ENCODE measurements at regions not wholly inside any gene's neighbourhood (a gene's known extent, or its start where the extent isn't known, plus 50 kb on each side); places are given as distances from the start of the nearest gene placed in this dataset.
"Not testable (repeated sequence)": the region's sequence is repeated elsewhere in the genome, so short reads cannot be mapped to it uniquely, and the experiment has no call there.

DNA sequence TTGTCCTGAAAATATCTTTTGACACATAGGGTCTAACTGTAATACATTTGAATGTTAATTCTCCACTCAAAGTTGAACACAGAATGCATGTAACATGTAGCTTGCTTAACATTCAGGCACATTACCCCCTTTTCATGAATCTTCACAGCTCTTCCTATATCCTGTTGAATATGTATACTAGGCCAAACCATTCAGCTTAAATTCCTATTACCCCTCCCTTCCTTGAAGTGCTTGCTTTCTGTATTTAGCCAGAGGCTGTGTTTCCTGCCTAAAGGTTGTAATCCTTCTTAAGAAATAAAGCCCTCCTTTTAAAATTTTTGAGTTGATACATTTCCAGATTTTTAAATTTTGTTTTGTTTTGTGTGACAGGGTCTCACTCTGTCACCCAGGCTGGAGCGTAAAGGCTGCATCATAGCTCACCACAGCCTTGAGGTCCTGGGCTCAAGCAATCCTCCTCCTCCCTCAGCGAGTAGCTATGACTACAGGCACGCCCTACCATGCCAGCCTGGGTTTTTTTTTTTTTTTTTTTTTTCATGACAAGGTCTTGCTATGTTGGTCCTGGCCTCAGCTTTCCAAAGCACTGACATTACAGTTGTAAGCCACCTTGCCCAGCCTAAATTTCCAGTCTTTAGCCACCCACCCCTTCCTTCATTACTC is 357.6 kb downstream of the DSC3 start (continued):
- TF ChIP-seq ZFP36 (IDR thresholded peaks at IDR 0.05; ENCODE audit: borderline replicate concordance, partially characterized antibody) = no peak
- no peak for TF ChIP-seq RCOR1 (IDR thresholded peaks at IDR 0.05; ENCODE audit: low read depth, low read length)

DNA sequence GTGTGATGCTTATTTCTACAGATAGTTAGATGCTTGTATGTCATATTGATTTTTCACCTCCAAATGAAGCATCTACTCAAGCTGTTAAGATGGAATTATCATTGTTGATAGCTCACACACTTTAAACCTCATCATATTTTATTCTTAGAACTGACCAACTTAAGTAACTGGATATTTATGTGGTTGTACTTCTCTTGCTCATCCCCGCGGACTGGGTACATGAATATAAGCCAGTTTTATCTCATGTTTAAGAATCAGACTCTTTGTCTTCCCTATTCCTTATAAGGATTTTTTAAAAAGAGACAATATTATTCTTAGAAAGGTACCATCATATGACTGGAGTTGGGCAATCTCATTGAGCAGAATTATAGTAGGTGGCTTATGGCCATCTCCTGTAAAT is 358.7 kb downstream of the DSC3 start:
- FAIRE-seq (no peak), ATAC-seq (no peak), DNase-seq (ENCODE audit: low read depth in 1 of 2, low spot score in 1 of 2) (no peak)
- POLR2A ChIA-PET = no interaction called here
- no peaks in the 10 kb centered on the region for H3K4me1 ChIP-seq
- no peak overlapping the region for H3K4me2 ChIP-seq
- CTCF ChIA-PET = no interaction called here
- H3K27ac ChIP-seq = no peak overlapping the region
- no peaks in the 10 kb centered on the region for H3K9me3 ChIP-seq
- WGBS (ENCODE audit: missing lambda C conversion rate) = 0% methylated on average over 2 of the region's 2 CpGs
- H3K4me3 ChIP-seq = no peak overlapping the region
- TF ChIP-seq, protein P1, sequence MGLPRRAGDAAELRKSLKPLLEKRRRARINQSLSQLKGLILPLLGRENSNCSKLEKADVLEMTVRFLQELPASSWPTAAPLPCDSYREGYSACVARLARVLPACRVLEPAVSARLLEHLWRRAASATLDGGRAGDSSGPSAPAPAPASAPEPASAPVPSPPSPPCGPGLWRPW (IDR thresholded peaks at IDR 0.05) = no peak
- TF ChIP-seq ZC3H11A (IDR thresholded peaks at IDR 0.05) (no peak), KDM5A (IDR thresholded peaks at IDR 0.05) (no peak), CHD2 (IDR thresholded peaks at IDR 0.05; ENCODE audit: low read length, partially characterized antibody) (no peak), PHF8 (IDR thresholded peaks at IDR 0.05; ENCODE audit: borderline replicate concordance, low read depth) (no peak), CBX8 (IDR thresholded peaks at IDR 0.05) (no peak), FOSB (CRISPR knock-in tag; IDR thresholded peaks at IDR 0.05) (no peak), NPAS2 (CRISPR knock-in tag; IDR thresholded peaks at IDR 0.05; ENCODE audit: borderline replicate concordance) (no peak)

DNA sequence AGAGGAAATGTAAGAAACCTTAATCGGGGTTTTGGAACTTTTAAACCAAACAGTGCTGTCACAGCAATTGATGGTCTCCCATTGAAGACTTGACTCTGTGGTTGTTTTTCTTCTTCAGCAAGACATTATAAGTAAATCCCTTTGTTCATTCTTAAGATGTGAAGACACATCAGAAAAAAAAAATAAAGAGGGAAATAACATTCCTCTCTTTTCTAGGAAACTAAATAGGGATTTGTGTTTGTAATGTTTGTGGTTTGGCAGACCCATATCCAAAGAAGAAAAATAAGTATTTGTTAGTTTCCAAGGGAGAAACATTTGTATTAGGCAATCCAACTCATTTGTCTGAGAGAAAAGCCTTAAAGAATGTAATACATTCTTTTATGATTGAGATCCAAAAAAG is 359.9 kb downstream of the DSC3 start:
- WGBS (ENCODE audit: missing lambda C conversion rate) = 29% methylated on average over 1 of the region's 1 CpG
- CTCF ChIA-PET = no interaction called here
- TF ChIP-seq, protein P1 (IDR thresholded peaks at IDR 0.05) = no peak
- TF ChIP-seq CHD2 (IDR thresholded peaks at IDR 0.05; ENCODE audit: low read length, partially characterized antibody) (no peak), SMC3 (IDR thresholded peaks at IDR 0.05) (no peak), CEBPB (IDR thresholded peaks at IDR 0.05) (no peak), KDM5A (IDR thresholded peaks at IDR 0.05) (no peak), TFCP2L1 (CRISPR knock-in tag; IDR thresholded peaks at IDR 0.05) (no peak), GATA3 (IDR thresholded peaks at IDR 0.05; ENCODE audit: borderline replicate concordance) (no peak), MAZ (IDR thresholded peaks at IDR 0.05; ENCODE audit: borderline replicate concordance, low read depth, low read length) (no peak)
- TF ChIP-seq, protein P2, sequence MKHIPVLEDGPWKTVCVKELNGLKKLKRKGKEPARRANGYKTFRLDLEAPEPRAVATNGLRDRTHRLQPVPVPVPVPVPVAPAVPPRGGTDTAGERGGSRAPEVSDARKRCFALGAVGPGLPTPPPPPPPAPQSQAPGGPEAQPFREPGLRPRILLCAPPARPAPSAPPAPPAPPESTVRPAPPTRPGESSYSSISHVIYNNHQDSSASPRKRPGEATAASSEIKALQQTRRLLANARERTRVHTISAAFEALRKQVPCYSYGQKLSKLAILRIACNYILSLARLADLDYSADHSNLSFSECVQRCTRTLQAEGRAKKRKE (CRISPR knock-in tag; IDR thresholded peaks at IDR 0.05; ENCODE audit: low read depth) = no peak
- TF ChIP-seq, protein P3, sequence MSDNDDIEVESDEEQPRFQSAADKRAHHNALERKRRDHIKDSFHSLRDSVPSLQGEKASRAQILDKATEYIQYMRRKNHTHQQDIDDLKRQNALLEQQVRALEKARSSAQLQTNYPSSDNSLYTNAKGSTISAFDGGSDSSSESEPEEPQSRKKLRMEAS (IDR thresholded peaks at IDR 0.05) = no peak
- TF ChIP-seq, protein P4, sequence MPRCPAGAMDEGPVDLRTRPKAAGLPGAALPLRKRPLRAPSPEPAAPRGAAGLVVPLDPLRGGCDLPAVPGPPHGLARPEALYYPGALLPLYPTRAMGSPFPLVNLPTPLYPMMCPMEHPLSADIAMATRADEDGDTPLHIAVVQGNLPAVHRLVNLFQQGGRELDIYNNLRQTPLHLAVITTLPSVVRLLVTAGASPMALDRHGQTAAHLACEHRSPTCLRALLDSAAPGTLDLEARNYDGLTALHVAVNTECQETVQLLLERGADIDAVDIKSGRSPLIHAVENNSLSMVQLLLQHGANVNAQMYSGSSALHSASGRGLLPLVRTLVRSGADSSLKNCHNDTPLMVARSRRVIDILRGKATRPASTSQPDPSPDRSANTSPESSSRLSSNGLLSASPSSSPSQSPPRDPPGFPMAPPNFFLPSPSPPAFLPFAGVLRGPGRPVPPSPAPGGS (IDR thresholded peaks at IDR 0.05) = no peak
- Histone ChIP-seq H3K4me2 (no peak overlapping the region), H3K9me3 (no peaks in the 10 kb centered on the region), H3K4me1 (no peaks in the 10 kb centered on the region), H3K27ac (no peak overlapping the region), H3K4me3 (no peak overlapping the region)
- no peak for FAIRE-seq
- ATAC-seq = no peak
- no peak for DNase-seq (ENCODE audit: low read depth in 1 of 2, low spot score in 1 of 2)
- POLR2A ChIA-PET = no interaction called here

DNA sequence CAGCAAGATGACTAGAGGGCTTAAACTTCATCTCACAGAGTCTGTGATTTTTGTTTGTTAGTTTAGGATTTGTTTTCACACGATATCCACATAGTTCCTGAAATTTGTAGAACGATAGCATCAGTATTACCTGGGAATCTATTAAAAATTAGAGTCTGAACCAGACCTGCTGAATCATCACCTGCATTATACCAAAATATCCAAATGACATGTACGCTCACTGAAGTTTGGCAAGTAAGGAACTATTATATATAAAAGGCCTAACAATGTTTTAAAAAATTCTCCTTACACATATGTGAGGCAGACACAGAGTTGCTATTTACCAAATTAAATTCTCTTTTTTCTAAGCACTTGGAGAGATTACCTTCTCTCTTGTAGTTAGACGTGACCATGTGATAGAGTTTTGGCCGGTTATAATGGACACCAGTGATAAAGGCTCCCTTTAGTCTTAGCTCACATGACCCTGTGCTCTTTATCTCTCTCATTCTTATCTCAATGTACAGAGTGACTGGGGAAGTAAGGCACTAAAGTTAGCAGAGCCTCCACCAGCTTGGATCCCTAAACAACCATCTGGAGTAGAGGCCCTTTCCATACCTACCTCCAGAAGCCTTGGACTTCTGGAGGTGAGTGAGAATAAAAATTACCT is 363.1 kb downstream of the DSC3 start:
- FAIRE-seq = no peak
- Histone ChIP-seq H3K4me3 (no peak overlapping the region), H3K9me3 (no peaks in the 10 kb centered on the region), H3K4me1 (no peaks in the 10 kb centered on the region), H3K4me2 (no peak overlapping the region), H3K27ac (no peak overlapping the region)
- ChIA-PET POLR2A (no interaction called here), CTCF (no interaction called here)
- ATAC-seq = no peak
- WGBS (ENCODE audit: missing lambda C conversion rate) = 31% methylated on average over 5 of the region's 5 CpGs
- TF ChIP-seq RNF2 (IDR thresholded peaks at IDR 0.05; ENCODE audit: borderline replicate concordance, low read depth) (no peak), RCOR1 (IDR thresholded peaks at IDR 0.05; ENCODE audit: low read depth, low read length) (no peak), HEYL (CRISPR knock-in tag; IDR thresholded peaks at IDR 0.05) (no peak), NPAS2 (CRISPR knock-in tag; IDR thresholded peaks at IDR 0.05; ENCODE audit: borderline replicate concordance) (no peak), ESRRA (IDR thresholded peaks at IDR 0.05; ENCODE audit: borderline replicate concordance, low read length) (no peak), FOXS1 (CRISPR knock-in tag; IDR thresholded peaks at IDR 0.05) (no peak), NFE2L2 (conservative IDR thresholded peaks at IDR 0.05; ENCODE audit: low read length) (no peak), ZFP36 (IDR thresholded peaks at IDR 0.05; ENCODE audit: borderline replicate concordance, partially characterized antibody) (no peak), CEBPB (IDR thresholded peaks at IDR 0.05) (no peak), HOXB13 (CRISPR knock-in tag; IDR thresholded peaks at IDR 0.05; ENCODE audit: low read depth) (no peak), NR3C1 (IDR thresholded peaks at IDR 0.05) (no peak)
- TF ChIP-seq, protein P5, sequence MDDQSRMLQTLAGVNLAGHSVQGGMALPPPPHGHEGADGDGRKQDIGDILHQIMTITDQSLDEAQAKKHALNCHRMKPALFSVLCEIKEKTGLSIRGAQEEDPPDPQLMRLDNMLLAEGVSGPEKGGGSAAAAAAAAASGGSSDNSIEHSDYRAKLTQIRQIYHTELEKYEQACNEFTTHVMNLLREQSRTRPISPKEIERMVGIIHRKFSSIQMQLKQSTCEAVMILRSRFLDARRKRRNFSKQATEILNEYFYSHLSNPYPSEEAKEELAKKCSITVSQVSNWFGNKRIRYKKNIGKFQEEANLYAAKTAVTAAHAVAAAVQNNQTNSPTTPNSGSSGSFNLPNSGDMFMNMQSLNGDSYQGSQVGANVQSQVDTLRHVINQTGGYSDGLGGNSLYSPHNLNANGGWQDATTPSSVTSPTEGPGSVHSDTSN (IDR thresholded peaks at IDR 0.05) = no peak
- no peak for DNase-seq (ENCODE audit: low read depth in 1 of 2, low spot score in 1 of 2)

DNA sequence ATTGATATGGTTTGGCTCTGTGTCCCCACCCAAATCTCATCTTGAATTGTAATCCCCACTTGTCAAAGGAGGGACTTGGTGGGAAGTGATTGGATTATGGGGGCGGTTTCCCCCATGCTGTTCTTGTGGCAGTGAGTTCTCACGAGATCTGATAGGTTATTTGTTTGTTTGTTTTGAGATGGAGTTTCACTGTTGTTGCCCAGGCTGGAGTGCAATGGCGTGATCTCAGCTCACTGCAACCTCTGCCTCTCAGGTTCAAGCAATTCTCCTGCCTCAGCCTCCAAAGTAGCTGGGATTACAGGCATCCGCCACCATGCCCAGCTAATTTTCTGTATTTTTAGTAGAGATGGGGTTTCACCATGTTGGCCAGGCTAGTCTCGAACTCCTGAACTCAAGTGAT is 364.7 kb downstream of the DSC3 start:
- H3K9me3 ChIP-seq; FAIRE-seq; H3K27ac ChIP-seq; CTCF ChIA-PET; H3K4me2 ChIP-seq; POLR2A ChIA-PET; H3K4me1 ChIP-seq; ATAC-seq; DNase-seq (ENCODE audit: low read depth in 1 of 2, low spot score in 1 of 2); H3K4me3 ChIP-seq: not testable (repeated sequence)
- 16% methylated on average over 5 of the region's 5 CpGs for WGBS (ENCODE audit: missing lambda C conversion rate)
